ENCODE measurements at regions not wholly inside any gene's neighbourhood (a gene's known extent, or its start where the extent isn't known, plus 50 kb on each side); places are given as distances from the start of the nearest gene placed in this dataset.

GRCh38 chr18:23311351-23312121 is 141.6 kb upstream of the RIOK3 start:
- no peak for DNase-seq (ENCODE audit: low read depth, low spot score)

GRCh38 chr18:23313379-23313778 is 139.7 kb upstream of the RIOK3 start:
- no peak overlapping the region for H3K4me3 ChIP-seq (ENCODE audit: low read depth, low read length)
- ChIA-PET POLR2A (no interaction called here), CTCF (no interaction called here)
- no peak for DNase-seq (ENCODE audit: low read depth, low spot score)
- no peak for TF ChIP-seq CTCF (IDR thresholded peaks at IDR 0.05; ENCODE audit: insufficient read depth, low read length, missing control alignments)

More at GRCh38 chr18:23311351-23312121, 141.6 kb upstream of the RIOK3 start:
- no peak overlapping the region for H3K4me3 ChIP-seq (ENCODE audit: low read depth, low read length)
- POLR2A ChIA-PET = interaction anchor here (0.9 to 1.0 kb wide), 2 partner anchors 8 to 10 kb away, joined by 4 to 6 read pairs; no protein-coding TSS in a partner anchor
- TF ChIP-seq CTCF (IDR thresholded peaks at IDR 0.05; ENCODE audit: insufficient read depth, low read length, missing control alignments) = no peak
- CTCF ChIA-PET = interaction anchor here (1.4 to 1.5 kb wide), 2 partner anchors 9 to 68 kb away, joined by 3 to 5 read pairs; no protein-coding TSS in a partner anchor

- POLR2A ChIA-PET = no interaction called here
- H3K4me3 ChIP-seq (ENCODE audit: low read depth, low read length) = no peak overlapping the region
- CTCF ChIA-PET = no interaction called here
- no peak for DNase-seq (ENCODE audit: low read depth, low spot score)
- TF ChIP-seq CTCF (IDR thresholded peaks at IDR 0.05; ENCODE audit: insufficient read depth, low read length, missing control alignments) = no peak
Observed at GRCh38 chr18:23314672-23315071, 138.4 kb upstream of the RIOK3 start.

GRCh38 chr18:23316316-23316715 is 136.8 kb upstream of the RIOK3 start:
- H3K4me3 ChIP-seq (ENCODE audit: low read depth, low read length) = no peak overlapping the region
- no peak for TF ChIP-seq CTCF (IDR thresholded peaks at IDR 0.05; ENCODE audit: insufficient read depth, low read length, missing control alignments)
- no peak for DNase-seq (ENCODE audit: low read depth, low spot score)
- POLR2A ChIA-PET = no interaction called here
- CTCF ChIA-PET = interaction anchor here (0.8 to 1.3 kb wide), 2 partner anchors 13 to 16 kb away, joined by 3 to 6 read pairs; no protein-coding TSS in a partner anchor

- DNase-seq (ENCODE audit: low read depth, low spot score) = no peak
- H3K4me3 ChIP-seq (ENCODE audit: low read depth, low read length) = no peak overlapping the region
- CTCF ChIA-PET = no interaction called here
- TF ChIP-seq CTCF (IDR thresholded peaks at IDR 0.05; ENCODE audit: insufficient read depth, low read length, missing control alignments) = no peak
- POLR2A ChIA-PET = no interaction called here
Observed at GRCh38 chr18:23316988-23317387, 136.1 kb upstream of the RIOK3 start.

- DNase-seq (ENCODE audit: low read depth, low spot score) = no peak
- POLR2A ChIA-PET = no interaction called here
- no peak overlapping the region for H3K4me3 ChIP-seq (ENCODE audit: low read depth, low read length)
- CTCF ChIA-PET = no interaction called here
- TF ChIP-seq CTCF (IDR thresholded peaks at IDR 0.05; ENCODE audit: insufficient read depth, low read length, missing control alignments) = no peak
Observed at GRCh38 chr18:23317975-23318675, 135.0 kb upstream of the RIOK3 start.
